ENCODE measurements at regions not wholly inside any gene's neighbourhood (a gene's known extent, or its start where the extent isn't known, plus 50 kb on each side); places are given as distances from the start of the nearest gene placed in this dataset.

- H3K27me3 Mint-ChIP-seq (ENCODE audit: low read depth) = no peaks in the 10 kb centered on the region
- H3K9me3 Mint-ChIP-seq = no peaks in the 10 kb centered on the region
- no peak overlapping the region for H3K27ac Mint-ChIP-seq
- H3K4me1 Mint-ChIP-seq (ENCODE audit: low read depth) = no peaks in the 10 kb centered on the region
- no peak overlapping the region for H3K4me3 Mint-ChIP-seq
- DNase-seq (ENCODE audit: low spot score) = no peak
- H3K36me3 Mint-ChIP-seq (ENCODE audit: low read depth) = no peaks in the 10 kb centered on the region
These were observed 105.7 kb downstream of the LCA5 start for GRCh38 chr6:79431537-79431933.

- H3K9me3 Mint-ChIP-seq = no peaks in the 10 kb centered on the region
- H3K4me3 Mint-ChIP-seq = no peak overlapping the region
- no peaks in the 10 kb centered on the region for H3K36me3 Mint-ChIP-seq (ENCODE audit: low read depth)
- H3K27ac Mint-ChIP-seq = no peak overlapping the region
- H3K4me1 Mint-ChIP-seq (ENCODE audit: low read depth) = no peaks in the 10 kb centered on the region
- no peak for DNase-seq (ENCODE audit: low spot score)
- H3K27me3 Mint-ChIP-seq (ENCODE audit: low read depth) = no peaks in the 10 kb centered on the region
These were observed 106.2 kb downstream of the LCA5 start for GRCh38 chr6:79430913-79431536.

GRCh38 chr6:79427721-79428120, 109.5 kb downstream of the LCA5 start:
- Mint-ChIP-seq H3K4me3 (no peak overlapping the region), H3K27ac (no peak overlapping the region), H3K9me3 (no peaks in the 10 kb centered on the region), H3K27me3 (ENCODE audit: low read depth) (no peaks in the 10 kb centered on the region), H3K36me3 (ENCODE audit: low read depth) (no peaks in the 10 kb centered on the region), H3K4me1 (ENCODE audit: low read depth) (no peaks in the 10 kb centered on the region)
- no peak for DNase-seq (ENCODE audit: low spot score)

GRCh38 chr6:79426625-79427278, 110.5 kb downstream of the LCA5 start:
- no peaks in the 10 kb centered on the region for H3K4me1 Mint-ChIP-seq (ENCODE audit: low read depth)
- H3K36me3 Mint-ChIP-seq (ENCODE audit: low read depth) = no peaks in the 10 kb centered on the region
- no peak for DNase-seq (ENCODE audit: low spot score)
- no peak overlapping the region for H3K4me3 Mint-ChIP-seq
- H3K27me3 Mint-ChIP-seq (ENCODE audit: low read depth) = no peaks in the 10 kb centered on the region
- H3K9me3 Mint-ChIP-seq = no peaks in the 10 kb centered on the region
- H3K27ac Mint-ChIP-seq = no peak overlapping the region

- Mint-ChIP-seq H3K4me1 (ENCODE audit: low read depth) (no peaks in the 10 kb centered on the region), H3K4me3 (no peak overlapping the region), H3K9me3 (no peaks in the 10 kb centered on the region), H3K27me3 (ENCODE audit: low read depth) (no peaks in the 10 kb centered on the region), H3K36me3 (ENCODE audit: low read depth) (no peaks in the 10 kb centered on the region), H3K27ac (no peak overlapping the region)
- DNase-seq (ENCODE audit: low spot score) = no peak
These were observed 111.5 kb downstream of the LCA5 start for GRCh38 chr6:79425589-79426311.

GRCh38 chr6:79423216-79423615, 114.0 kb downstream of the LCA5 start:
- H3K27ac Mint-ChIP-seq = no peak overlapping the region
- no peak overlapping the region for H3K4me3 Mint-ChIP-seq
- no peaks in the 10 kb centered on the region for H3K4me1 Mint-ChIP-seq (ENCODE audit: low read depth)
- DNase-seq (ENCODE audit: low spot score) = no peak
- peaks cover 1% of the 10 kb centered on the region for H3K27me3 Mint-ChIP-seq (ENCODE audit: low read depth)
- no peaks in the 10 kb centered on the region for H3K36me3 Mint-ChIP-seq (ENCODE audit: low read depth)
- no peaks in the 10 kb centered on the region for H3K9me3 Mint-ChIP-seq

GRCh38 chr6:79422666-79423065, 114.6 kb downstream of the LCA5 start:
- Mint-ChIP-seq H3K27ac (no peak overlapping the region), H3K4me3 (no peak overlapping the region), H3K9me3 (no peaks in the 10 kb centered on the region), H3K4me1 (ENCODE audit: low read depth) (no peaks in the 10 kb centered on the region), H3K36me3 (ENCODE audit: low read depth) (no peaks in the 10 kb centered on the region), H3K27me3 (ENCODE audit: low read depth) (peaks cover 3% of the 10 kb centered on the region)
- no peak for DNase-seq (ENCODE audit: low spot score)

GRCh38 chr6:79421707-79422484, 115.3 kb downstream of the LCA5 start:
- Mint-ChIP-seq H3K27me3 (ENCODE audit: low read depth) (peaks cover 3% of the 10 kb centered on the region), H3K27ac (no peak overlapping the region), H3K4me3 (no peak overlapping the region), H3K4me1 (ENCODE audit: low read depth) (no peaks in the 10 kb centered on the region), H3K9me3 (no peaks in the 10 kb centered on the region), H3K36me3 (ENCODE audit: low read depth) (no peaks in the 10 kb centered on the region)
- DNase-seq (ENCODE audit: low spot score) = no peak

- no peaks in the 10 kb centered on the region for H3K4me1 Mint-ChIP-seq (ENCODE audit: low read depth)
- H3K27ac Mint-ChIP-seq = no peak overlapping the region
- H3K27me3 Mint-ChIP-seq (ENCODE audit: low read depth) = peaks cover 3% of the 10 kb centered on the region
- no peaks in the 10 kb centered on the region for H3K36me3 Mint-ChIP-seq (ENCODE audit: low read depth)
- no peaks in the 10 kb centered on the region for H3K9me3 Mint-ChIP-seq
- H3K4me3 Mint-ChIP-seq = no peak overlapping the region
- DNase-seq (ENCODE audit: low spot score) = no peak
These were observed 116.2 kb downstream of the LCA5 start for GRCh38 chr6:79421001-79421411.

GRCh38 chr6:79420054-79420453, 117.2 kb downstream of the LCA5 start:
- Mint-ChIP-seq H3K36me3 (ENCODE audit: low read depth) (no peaks in the 10 kb centered on the region), H3K27me3 (ENCODE audit: low read depth) (peaks cover 3% of the 10 kb centered on the region)
- no peak for DNase-seq (ENCODE audit: low spot score)

GRCh38 chr6:79416931-79417330, 120.3 kb downstream of the LCA5 start:
- Mint-ChIP-seq H3K4me3 (no peak overlapping the region), H3K9me3 (no peaks in the 10 kb centered on the region), H3K36me3 (ENCODE audit: low read depth) (no peaks in the 10 kb centered on the region), H3K27me3 (ENCODE audit: low read depth) (peaks cover 3% of the 10 kb centered on the region), H3K4me1 (ENCODE audit: low read depth) (no peaks in the 10 kb centered on the region), H3K27ac (no peak overlapping the region)
- no peak for DNase-seq (ENCODE audit: low spot score)

More at GRCh38 chr6:79420054-79420453, 117.2 kb downstream of the LCA5 start:
- no peaks in the 10 kb centered on the region for H3K9me3 Mint-ChIP-seq
- no peak overlapping the region for H3K4me3 Mint-ChIP-seq
- H3K4me1 Mint-ChIP-seq (ENCODE audit: low read depth) = no peaks in the 10 kb centered on the region
- no peak overlapping the region for H3K27ac Mint-ChIP-seq

- Mint-ChIP-seq H3K36me3 (ENCODE audit: low read depth) (no peaks in the 10 kb centered on the region), H3K9me3 (no peaks in the 10 kb centered on the region), H3K4me3 (no peak overlapping the region), H3K27ac (no peak overlapping the region), H3K27me3 (ENCODE audit: low read depth) (peaks cover 3% of the 10 kb centered on the region), H3K4me1 (ENCODE audit: low read depth) (no peaks in the 10 kb centered on the region)
- no peak for DNase-seq (ENCODE audit: low spot score)
These were observed 123.6 kb downstream of the LCA5 start for GRCh38 chr6:79413562-79414002.

- Mint-ChIP-seq H3K27me3 (ENCODE audit: low read depth) (no peaks in the 10 kb centered on the region), H3K4me3 (no peak overlapping the region), H3K36me3 (ENCODE audit: low read depth) (no peaks in the 10 kb centered on the region), H3K9me3 (no peaks in the 10 kb centered on the region), H3K4me1 (ENCODE audit: low read depth) (no peaks in the 10 kb centered on the region), H3K27ac (no peak overlapping the region)
- no peak for DNase-seq (ENCODE audit: low spot score)
These were observed 126.4 kb downstream of the LCA5 start for GRCh38 chr6:79410806-79411205.

All from T-helper 2 cell treated with Interferon-gamma antibody and Interleukin-4, amounts not matched to agents 5 μg/mL and 100 μg/mL, for 36 hours (primary cell).